Esophagus muscularis mucosa (tissue), 4 donors: ENCODE measurements at regions not wholly inside any gene's neighbourhood (a gene's known extent, or its start where the extent isn't known, plus 50 kb on each side); places are given as distances from the start of the nearest gene placed in this dataset.

Source experiments
- EP300 ChIP-seq: sonication (generic); formaldehyde crosslinking; IDR thresholded peaks from one replicate; pipeline ENCODE4 v1.6.1; 2017; ENCODE audit warnings: antibody characterized with exemption
- POLR2A ChIP-seq: fragments of 450-650 bp; IDR thresholded peaks from one replicate; pipeline ENCODE4 v1.6.1; 2017; ENCODE audit warnings: antibody characterized with exemption, moderate library complexity, mild to moderate bottlenecking, low read depth
- POLR2AphosphoS5 ChIP-seq, 2 donors: sonication (generic); formaldehyde crosslinking; IDR thresholded peaks; one replicate each; pipeline ENCODE4 v1.6.1; 2017; ENCODE audit warnings: antibody characterized with exemption in 2 of 2
- TF ChIP-seq, protein P1 (sequence below), 3 experiments: fragments of 200-600 bp in 2 of 3; fragments of 450-650 bp in 1 of 3; sonication (generic) in 2 of 3; IDR thresholded peaks; one replicate each; pipeline ENCODE4 v1.5.1; 2017 to 2019; ENCODE audit warnings: antibody characterized with exemption in 3 of 3, mild to moderate bottlenecking in 2 of 3, moderate library complexity in 1 of 3

GRCh38 chr10:94216201-94216600 lies 146.5 kb downstream of the NOC3L start:
- no peak for TF ChIP-seq POLR2A
- TF ChIP-seq, protein P1, sequence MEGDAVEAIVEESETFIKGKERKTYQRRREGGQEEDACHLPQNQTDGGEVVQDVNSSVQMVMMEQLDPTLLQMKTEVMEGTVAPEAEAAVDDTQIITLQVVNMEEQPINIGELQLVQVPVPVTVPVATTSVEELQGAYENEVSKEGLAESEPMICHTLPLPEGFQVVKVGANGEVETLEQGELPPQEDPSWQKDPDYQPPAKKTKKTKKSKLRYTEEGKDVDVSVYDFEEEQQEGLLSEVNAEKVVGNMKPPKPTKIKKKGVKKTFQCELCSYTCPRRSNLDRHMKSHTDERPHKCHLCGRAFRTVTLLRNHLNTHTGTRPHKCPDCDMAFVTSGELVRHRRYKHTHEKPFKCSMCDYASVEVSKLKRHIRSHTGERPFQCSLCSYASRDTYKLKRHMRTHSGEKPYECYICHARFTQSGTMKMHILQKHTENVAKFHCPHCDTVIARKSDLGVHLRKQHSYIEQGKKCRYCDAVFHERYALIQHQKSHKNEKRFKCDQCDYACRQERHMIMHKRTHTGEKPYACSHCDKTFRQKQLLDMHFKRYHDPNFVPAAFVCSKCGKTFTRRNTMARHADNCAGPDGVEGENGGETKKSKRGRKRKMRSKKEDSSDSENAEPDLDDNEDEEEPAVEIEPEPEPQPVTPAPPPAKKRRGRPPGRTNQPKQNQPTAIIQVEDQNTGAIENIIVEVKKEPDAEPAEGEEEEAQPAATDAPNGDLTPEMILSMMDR (IDR thresholded peaks at IDR 0.05): no peak
- no peak for TF ChIP-seq POLR2AphosphoS5 (IDR thresholded peaks at IDR 0.05)
- TF ChIP-seq EP300: no peak
